HG03060 (cell line): ENCODE measurements at regions not wholly inside any gene's neighbourhood (a gene's known extent, or its start where the extent isn't known, plus 50 kb on each side); places are given as distances from the start of the nearest gene placed in this dataset.

Experiments used
- ATAC-seq: cut with Tn5 transposase; IDR thresholded peaks from one replicate; pipeline ENCODE4 v1.9.1; 2021; ENCODE audit warnings: low read depth, moderate number of reproducible peaks; ENCODE audit not compliant: unreplicated experiment

DNA sequence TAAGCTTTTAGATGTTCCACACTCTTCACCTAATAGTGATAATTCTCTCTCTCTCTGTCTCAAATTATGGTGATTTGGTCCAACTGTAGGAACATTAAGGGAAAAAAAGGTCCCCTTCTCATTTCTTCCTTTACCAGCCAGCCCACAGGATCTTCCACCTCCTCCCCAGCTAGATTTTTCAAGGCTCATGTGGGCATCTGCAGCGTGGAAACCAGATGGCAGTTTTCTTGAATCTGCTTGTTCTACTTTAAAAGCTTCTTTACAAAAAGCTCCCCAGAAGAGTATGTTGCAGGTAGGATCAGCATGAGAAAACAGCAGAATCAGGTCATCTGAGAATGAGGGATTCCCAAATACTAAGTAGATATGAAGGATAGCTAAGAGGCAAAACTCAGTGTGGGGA lies 208.6 kb upstream of the PFN2 start:
- no peak for ATAC-seq

DNA sequence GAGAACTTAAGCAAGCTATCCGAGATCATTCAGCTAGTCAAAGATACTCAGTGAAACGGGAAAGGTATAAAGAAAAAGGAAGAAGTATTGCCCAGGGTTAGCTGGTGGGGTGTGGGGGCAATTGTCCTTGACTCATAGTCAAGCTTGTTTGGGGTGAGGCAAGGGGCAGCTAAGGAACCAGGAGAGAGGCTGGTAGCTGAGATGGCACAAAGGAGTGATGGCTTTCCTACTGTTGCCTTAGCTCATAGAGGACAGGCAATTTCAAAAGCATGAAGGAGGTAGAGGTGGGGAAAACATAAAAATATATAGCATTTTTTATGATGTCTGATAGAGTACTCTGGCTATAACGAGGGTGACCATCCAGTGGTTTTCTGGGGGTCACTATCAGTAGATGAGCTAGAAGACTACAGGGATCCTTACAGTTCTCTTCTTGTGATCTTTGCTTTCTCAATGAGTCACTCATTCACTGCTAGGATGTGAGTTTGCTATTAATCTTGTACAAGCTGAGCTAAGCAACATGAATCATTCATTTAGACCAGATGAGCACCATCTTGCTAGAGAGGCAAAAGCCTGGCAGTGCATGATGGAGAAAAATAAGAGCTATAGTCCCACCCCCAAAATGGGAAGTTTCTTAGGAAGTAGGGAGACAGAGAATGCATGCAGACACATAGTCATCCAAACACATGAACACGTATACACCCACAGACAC lies 207.1 kb upstream of the PFN2 start:
- no peak for ATAC-seq

DNA sequence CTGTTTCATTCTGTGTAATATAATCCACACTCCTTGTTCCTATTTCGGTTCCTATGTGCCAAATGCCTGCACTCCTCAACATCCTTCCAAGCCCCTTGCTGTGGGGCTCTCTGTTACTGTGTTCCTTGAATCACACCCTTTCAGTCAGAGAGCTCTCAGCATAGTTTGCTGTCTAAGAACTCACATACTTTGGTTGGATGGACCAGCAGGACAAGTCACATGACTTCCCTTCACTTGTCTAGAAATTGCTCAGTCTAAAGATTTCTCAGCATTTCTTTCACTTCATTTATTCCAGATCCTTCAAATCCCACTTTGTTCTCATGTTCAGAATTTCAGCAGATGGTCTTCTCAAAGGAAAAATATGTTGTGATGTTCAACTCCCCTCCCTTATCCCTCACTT lies 203.5 kb upstream of the PFN2 start:
- ATAC-seq, result no peak

DNA sequence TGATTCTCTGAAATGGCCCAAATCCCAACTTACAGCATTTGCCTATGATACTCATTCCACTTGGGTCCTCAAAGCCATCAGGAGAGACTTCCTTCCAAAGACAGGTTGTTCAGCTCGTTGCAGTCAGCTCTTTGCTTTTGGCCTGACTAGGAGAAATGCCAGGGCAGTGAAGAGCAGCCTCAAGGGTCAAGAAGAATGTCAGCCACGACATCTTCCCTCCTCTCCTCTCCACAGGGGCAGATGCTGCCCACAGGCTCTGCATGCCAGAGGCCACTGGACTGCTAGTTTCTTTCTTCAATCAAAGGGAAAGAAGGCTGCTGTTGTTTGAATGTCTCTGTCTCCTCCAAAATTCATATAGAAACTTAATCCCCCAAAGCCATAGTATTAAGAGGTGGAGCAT lies 201.7 kb upstream of the PFN2 start:
- ATAC-seq, result no peak

DNA sequence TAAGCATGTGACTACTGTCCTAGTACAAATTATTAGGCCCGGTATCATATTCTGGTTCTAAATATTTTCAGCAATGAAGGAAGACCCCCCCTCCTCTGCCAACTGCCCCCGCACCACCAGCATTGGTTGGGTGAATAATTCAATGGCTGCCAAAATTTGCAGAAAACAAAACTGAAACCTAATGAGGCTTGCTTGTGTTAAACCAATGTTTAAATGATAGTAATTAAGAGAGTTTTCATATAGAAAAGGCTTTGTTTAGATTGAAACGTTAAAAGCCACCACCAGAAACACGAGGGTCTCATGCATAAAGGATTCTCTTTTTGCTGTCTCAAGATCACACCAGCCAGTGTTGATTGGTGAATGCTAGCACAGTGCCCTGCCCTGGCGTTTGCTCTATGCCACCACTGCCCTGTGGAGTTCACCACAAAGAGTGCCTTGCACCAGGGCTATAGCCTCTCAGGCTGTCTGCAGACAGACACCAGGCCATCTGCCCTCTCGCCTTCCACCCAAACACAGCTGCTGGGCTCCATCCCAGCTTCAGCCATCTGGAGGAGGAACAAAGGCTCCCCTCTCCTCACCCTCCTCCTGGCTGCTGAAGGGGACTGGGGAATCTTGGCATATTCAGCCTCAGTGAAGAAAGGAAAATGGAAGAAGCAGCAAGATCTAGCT lies 200.3 kb upstream of the PFN2 start:
- no peak for ATAC-seq

DNA sequence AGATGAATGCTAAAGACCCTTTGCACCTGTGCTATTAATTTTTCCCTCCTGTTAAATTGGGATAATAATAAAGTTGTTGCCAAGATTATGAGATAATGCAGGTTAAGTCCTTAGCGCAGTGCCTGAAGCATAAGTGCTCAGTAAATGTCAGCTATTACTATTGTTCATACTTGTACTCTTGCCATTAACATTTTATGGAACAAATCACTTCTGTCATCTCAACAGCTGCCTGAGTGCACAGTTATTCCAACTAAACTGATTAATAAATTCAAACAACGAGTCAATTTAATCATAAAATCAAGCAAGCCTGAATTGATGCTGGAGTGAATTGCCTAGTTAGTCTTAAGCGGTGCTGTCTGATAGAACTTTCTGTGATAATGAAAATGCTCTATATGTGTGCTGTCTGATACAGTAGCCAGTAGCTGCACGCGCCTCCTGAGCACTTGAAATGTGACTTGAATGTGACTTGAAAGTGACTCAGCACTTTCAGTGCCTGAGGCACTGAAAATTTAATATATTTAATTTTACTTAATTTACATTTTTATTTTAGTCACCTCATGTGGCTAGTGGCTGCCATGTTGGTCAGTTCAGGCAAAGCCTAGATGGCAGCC lies 198.7 kb upstream of the PFN2 start:
- no peak for ATAC-seq

DNA sequence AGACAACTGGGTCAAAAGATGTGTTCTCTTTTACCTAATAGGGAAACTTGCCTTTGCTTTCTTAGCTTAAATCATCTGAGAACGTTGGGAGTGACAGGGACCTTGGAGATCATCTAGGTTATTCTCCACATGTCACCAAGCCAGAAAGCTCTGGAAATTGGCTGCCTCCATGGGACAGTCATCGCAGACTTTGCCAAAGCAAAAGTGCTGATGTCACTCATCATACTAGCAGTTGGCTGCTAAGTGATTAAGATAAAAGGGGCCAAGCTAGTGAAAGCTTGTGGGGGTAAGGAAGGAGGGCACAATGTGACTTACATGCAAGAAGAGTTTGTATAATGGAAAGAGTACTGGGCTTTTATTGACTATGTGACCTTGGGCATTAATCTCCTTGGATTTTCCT lies 198.0 kb upstream of the PFN2 start:
- ATAC-seq, result no peak

DNA sequence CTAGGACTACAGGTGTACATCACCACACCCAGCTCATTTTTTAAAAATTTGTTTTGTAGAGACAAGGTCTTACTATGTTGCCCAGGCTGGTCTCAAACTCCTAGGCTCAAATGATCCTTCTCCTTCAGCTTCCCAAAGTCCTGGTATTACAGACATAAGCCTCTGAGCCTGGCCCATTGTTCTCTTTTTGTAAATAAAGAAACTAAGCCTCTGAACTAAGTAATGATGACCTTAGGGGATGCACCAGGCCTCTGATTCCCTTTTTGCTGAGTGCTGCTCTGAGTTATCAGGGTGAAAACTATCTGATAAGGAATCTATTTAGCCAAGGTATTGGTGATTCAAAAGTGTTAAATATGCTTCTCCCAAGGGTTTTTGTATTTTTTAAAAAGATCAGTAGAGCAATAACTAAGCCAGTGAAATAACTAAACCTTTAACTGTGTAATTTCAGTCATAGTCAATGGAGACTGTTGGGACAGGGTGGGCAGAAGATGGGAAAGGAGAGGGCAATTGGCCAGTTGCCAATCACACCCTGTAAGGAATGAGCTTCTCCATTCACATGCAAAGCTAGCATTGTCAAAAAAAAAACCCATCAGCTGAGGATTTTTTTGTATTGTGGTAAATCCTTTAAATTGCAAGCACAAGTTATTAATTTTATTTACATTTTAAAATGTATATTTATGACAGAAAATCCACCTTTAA lies 194.8 kb upstream of the PFN2 start:
- no peak for ATAC-seq

DNA sequence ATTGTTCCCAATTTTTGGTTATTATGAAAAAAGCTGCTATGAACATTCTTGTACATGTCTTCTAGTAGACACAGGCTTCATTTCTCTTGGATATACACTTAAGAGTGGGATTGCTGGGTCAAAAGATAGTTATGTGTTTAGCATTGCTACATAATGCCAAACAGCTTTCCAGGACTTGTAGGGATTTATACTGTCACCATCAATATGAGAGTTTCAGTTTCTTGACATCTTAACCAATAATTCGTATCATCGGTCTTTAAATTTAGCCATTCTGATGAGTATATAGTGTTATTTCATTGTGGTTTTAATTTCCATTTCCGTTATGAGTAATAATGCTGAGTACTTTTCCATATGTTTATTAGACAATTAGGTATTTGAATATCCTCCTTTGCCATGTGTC lies 190.3 kb upstream of the PFN2 start:
- no peak for ATAC-seq

DNA sequence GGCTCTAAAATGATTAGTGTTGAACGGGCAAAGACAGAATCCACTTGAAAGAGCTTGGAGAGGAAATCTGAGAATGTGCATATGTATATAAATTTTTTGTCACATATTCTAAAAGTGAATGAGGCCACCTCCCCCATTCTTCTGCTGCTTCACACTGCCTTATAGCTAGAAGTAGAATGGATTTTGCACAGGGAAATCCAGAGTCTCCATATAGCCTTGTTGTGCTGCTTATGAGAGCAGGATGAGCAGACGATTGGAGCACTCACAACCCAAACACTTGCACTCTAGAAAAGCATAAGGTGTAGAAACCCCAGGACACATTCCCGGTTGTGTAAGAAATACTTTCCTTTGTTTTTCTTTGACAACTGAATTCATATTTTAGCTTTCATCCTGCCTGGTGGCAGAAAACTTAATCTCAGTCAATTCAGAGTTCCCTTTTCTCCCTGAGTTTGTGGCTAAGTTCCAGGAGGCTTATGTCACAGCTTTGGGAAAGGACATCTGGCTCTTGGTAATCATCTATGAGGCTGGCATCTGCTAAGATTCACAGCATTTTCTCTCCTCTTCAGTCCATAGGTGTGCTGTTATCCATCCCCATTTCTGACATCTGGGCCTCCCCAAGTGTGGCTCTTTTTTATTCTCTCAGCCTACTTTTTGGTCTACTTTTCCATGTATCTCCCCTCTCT lies 188.4 kb upstream of the PFN2 start:
- no peak for ATAC-seq

DNA sequence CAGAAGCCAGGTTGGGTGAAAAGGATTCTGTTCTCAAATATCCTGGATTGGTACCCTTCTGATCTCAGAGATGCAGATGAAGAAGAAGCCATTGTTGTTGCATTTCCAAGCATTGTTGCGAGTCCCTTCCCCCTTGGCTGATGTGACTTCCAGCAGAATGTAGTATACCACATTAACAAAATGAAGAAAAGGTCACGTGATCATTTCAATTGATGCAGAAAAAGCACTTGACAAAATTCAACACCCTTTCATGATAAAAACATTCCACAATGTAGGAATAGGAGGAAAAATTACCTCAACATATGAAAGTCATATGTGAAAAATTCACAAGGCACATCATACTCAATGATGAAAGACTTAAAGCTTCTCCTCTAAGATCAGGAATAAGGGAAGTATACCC lies 181.9 kb upstream of the PFN2 start:
- no peak for ATAC-seq

DNA sequence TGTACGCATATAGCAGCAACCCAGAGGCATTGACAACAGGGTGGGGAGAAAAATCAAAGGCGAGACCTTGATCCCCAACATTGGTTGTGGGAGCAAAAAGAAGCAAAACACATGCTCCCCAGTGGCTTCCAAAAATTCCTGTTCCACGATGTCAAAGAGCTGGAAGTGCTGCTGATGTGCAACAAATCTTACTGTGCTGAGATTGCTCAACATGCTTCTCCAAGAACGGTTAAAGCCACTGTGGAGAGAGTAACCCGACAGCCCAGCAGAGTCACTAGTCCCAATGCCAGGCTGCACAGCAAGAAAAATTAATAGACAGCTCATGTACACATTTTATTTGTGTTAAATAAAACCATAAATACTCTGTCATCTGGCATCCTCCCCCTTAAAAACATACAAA lies 179.9 kb upstream of the PFN2 start:
- no peak for ATAC-seq

DNA sequence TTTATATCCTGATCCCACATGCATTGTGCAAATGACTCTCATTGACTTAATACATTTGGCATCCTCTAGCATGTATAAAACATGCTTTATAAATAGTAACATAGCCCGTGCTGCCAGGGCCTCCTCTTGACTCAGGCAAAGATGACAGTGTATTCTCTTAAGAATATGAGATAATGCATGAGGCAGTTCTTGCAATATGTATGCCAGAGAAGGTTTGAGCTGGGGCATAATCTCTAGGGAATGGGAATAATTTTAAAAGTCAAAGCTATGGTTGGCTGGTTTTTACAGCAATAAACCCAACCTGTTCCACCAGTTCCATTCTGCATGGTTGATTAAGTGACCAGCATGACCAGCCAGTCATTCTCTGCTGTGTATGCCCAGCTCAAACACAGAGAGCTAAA lies 179.0 kb upstream of the PFN2 start:
- ATAC-seq, result no peak

DNA sequence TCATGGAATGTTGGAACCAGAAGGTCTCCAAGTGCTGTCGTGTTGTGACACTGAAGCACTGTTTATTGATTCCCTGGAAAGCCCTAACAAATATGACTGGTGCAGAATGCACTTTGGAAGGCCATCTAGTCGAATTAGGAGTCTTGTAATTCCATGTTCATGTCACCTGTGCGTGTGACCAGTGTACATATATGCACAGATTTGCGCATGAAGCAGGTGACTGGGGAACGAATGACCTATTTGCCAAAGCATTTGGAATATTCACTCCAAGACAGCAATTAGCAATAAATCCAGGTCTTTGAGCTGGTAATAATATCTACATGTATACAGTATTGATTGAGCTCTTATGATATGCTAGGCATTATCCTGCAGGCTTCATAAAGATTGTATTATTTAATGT lies 177.5 kb upstream of the PFN2 start:
- no peak for ATAC-seq

DNA sequence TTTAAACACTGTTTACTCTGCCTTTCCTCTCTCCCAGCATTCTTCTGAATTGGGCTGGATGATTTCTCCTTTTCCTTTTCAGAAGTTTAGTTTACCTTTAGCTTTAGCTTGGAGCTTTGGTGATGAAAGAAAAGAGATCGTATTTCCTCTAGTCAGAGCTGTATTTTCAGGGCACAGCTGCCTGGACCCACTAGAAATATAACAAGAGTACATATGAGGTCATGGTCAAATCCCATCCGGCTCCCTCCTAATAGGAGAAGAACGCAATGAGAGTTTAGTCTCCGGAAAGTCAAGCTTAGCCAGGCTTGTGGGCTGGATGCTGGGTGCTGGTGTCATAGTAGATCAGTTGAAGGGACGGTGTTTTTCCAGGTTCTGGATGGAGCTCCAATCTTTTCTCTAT lies 177.1 kb upstream of the PFN2 start:
- no peak for ATAC-seq

DNA sequence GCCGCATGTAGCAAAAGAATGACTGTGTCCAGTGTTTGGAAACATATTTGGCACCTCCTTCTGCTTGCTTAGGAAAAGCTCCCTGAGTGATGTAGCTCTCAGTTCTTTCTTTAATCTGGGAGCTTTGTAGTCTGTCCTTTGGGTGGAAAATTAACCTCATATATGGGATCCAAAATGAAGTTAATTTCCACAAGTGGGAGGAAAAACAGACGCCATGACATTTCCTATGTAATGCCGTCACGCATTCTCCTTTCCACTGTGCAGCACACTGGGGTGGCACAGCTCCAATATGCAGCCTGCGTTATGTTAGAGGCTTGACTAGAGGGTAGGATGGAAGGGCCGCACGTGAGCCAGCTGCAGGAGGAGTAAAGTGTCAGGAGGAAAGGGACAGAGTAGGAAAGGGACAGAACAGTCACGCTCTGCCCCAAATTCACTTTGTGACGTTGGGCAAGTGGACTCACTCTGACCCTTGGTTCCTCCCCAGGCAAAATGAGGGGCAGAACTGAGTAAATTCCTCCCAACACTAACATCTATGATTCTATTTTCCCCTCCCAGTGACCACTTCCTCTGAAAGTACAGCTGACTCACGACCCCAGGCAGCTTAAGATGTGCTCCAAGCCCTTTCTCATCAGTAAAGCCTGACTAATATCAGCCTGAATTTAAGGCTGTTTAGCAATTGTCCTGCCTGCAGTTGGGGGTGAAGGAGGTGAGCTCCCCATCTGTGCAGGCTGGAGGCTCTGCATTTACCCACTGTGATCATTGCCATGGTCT lies 176.5 kb upstream of the PFN2 start:
- no peak for ATAC-seq

DNA sequence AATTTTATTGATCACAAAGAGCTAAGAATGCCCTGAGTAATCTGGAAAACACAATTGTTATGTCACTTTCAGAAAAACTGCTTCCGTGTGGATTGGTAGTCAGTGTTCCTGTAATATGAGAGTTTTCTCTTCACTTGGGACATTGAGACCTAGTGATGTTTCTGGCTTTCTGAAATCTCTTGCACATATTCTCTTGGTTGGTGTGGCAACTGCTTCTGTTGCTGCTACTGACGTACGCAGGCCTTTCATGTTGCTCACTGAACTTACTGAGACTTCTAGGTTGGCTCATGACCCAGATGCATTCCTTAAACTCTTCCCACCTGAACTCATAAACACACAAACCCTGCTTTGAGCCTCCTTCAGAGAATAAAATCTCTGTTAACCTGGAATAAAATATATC lies 175.0 kb upstream of the PFN2 start:
- ATAC-seq, result no peak

DNA sequence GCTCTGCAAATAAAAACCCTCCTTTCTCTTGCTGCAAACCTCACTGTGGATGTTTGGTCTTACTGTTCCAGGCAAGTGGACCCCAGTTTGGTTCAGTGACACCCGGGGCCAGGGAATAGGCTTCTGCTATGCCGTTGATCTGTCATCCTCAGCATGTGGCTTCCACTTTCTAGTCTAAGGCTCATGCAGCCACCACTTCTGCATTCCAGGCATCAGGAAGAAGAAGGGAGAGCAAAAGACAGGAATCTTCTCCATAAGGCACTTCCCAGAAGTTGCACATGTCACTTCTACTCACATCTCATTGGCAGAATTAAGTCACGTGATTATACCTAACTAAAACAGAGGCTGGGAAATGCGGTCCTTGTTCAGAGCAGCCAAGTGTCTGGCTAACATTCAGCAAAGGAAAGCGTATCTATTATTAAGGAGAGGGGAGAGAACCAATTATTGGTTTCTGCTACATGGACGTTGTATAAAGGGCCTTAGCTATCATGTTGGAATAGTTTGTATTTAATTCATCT lies 173.6 kb upstream of the PFN2 start:
- ATAC-seq, result no peak

DNA sequence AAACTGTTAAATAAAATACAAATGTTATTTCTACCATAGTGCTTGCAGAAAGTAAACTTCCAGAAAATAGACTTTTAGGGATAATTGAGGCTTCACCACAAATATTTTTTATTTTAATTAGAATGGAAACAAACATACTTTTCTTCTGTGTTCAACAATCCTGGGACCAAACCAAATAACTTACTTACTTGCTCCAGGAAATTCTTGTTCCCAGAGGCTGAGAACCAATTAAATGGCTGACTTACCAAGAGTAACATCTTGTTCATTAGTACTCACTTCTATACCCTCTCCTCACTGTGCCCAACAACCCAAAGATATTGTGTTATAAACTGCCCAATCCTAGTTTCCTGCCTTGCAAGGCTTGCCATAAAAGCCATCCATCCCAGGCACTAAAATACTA lies 172.2 kb upstream of the PFN2 start:
- no peak for ATAC-seq

DNA sequence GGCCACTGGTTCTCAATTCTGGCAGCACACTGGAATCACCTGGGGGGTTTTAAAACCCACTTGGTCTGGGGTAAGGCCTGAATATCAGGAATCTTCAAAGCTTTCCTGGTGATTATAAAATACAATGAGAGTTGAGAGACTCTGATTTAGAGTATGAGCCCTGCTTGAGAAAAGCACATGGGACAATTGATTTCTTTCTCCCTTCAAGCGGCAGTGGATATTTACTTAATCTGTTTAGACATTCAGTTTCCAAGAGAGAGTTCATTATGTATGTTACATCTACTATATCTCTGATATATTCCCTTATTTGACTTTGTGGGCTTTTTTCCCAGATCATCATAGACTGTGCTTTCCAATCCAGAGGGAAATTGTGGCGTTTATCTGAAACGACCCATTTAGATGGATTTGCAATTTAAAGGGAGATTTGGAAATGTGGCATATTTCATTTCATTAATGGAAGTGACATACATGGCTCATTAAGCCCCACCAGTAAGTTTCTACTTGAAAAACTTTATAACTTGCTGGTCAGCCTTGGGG lies 171.2 kb upstream of the PFN2 start:
- ATAC-seq, result no peak
